ENCODE measurements at regions not wholly inside any gene's neighbourhood (a gene's known extent, or its start where the extent isn't known, plus 50 kb on each side); places are given as distances from the start of the nearest gene placed in this dataset.

GRCh38 chr1:38558055-38558454, 301.5 kb downstream of the RRAGC start:
- in situ Hi-C loops (cut with HindIII; ENCODE audit: low sequenced_read_pairs): loop anchor here (5.0 kb wide), 2 partner anchors 39 to 481 kb away; no protein-coding TSS in a partner anchor

GRCh38 chr1:38555594-38555993, 304.0 kb downstream of the RRAGC start:
- in situ Hi-C loops (cut with HindIII; ENCODE audit: low sequenced_read_pairs): loop anchor here (5.0 kb wide), 2 partner anchors 42 to 478 kb away; no protein-coding TSS in a partner anchor

- in situ Hi-C loops (cut with HindIII; ENCODE audit: low sequenced_read_pairs): loop anchor here (5.0 kb wide), 2 partner anchors 42 to 478 kb away; no protein-coding TSS in a partner anchor
Measured at GRCh38 chr1:38555130-38555529, 304.4 kb downstream of the RRAGC start.

GRCh38 chr1:38551318-38552307, 308.0 kb downstream of the RRAGC start:
- in situ Hi-C loops (cut with HindIII; ENCODE audit: low sequenced_read_pairs): no loop called here

GRCh38 chr1:38549191-38549590, 310.4 kb downstream of the RRAGC start:
- in situ Hi-C loops (cut with HindIII; ENCODE audit: low sequenced_read_pairs): loop anchor here (5.0 kb wide), 1 partner anchor 42 kb away; no protein-coding TSS in a partner anchor

GRCh38 chr1:38547321-38547720, 312.3 kb downstream of the RRAGC start:
- in situ Hi-C loops (cut with HindIII; ENCODE audit: low sequenced_read_pairs): loop anchor here (5.0 kb wide), 1 partner anchor 40 kb away; no protein-coding TSS in a partner anchor

GRCh38 chr1:38546636-38547035, 312.9 kb downstream of the RRAGC start:
- in situ Hi-C loops (cut with HindIII; ENCODE audit: low sequenced_read_pairs): loop anchor here (5.0 kb wide), 1 partner anchor 39 kb away; no protein-coding TSS in a partner anchor

- in situ Hi-C loops (cut with HindIII; ENCODE audit: low sequenced_read_pairs): no loop called here
Measured at GRCh38 chr1:38541223-38541622, 318.3 kb downstream of the RRAGC start.

- in situ Hi-C loops (cut with HindIII; ENCODE audit: low sequenced_read_pairs): no loop called here
Measured at GRCh38 chr1:38539931-38540330, 319.6 kb downstream of the RRAGC start.

GRCh38 chr1:38538834-38539233, 320.7 kb downstream of the RRAGC start:
- in situ Hi-C loops (cut with HindIII; ENCODE audit: low sequenced_read_pairs): no loop called here

GRCh38 chr1:38536089-38536488, 323.5 kb downstream of the RRAGC start:
- in situ Hi-C loops (cut with HindIII; ENCODE audit: low sequenced_read_pairs): no loop called here

- in situ Hi-C loops (cut with HindIII; ENCODE audit: low sequenced_read_pairs): no loop called here
Measured at GRCh38 chr1:38534473-38534823, 325.1 kb downstream of the RRAGC start.

GRCh38 chr1:38533772-38534472, 325.6 kb downstream of the RRAGC start:
- in situ Hi-C loops (cut with HindIII; ENCODE audit: low sequenced_read_pairs): no loop called here

- in situ Hi-C loops (cut with HindIII; ENCODE audit: low sequenced_read_pairs): no loop called here
Measured at GRCh38 chr1:38530957-38531356, 328.6 kb downstream of the RRAGC start.

- in situ Hi-C loops (cut with HindIII; ENCODE audit: low sequenced_read_pairs): no loop called here
Measured at GRCh38 chr1:38529946-38530345, 329.6 kb downstream of the RRAGC start.

- in situ Hi-C loops (cut with HindIII; ENCODE audit: low sequenced_read_pairs): no loop called here
Measured at GRCh38 chr1:38529391-38529790, 330.2 kb downstream of the RRAGC start.

GRCh38 chr1:38528623-38529022, 330.9 kb downstream of the RRAGC start:
- in situ Hi-C loops (cut with HindIII; ENCODE audit: low sequenced_read_pairs): no loop called here

GRCh38 chr1:38527373-38527966, 332.1 kb downstream of the RRAGC start:
- in situ Hi-C loops (cut with HindIII; ENCODE audit: low sequenced_read_pairs): no loop called here

- in situ Hi-C loops (cut with HindIII; ENCODE audit: low sequenced_read_pairs): no loop called here
Measured at GRCh38 chr1:38526046-38526445, 333.5 kb downstream of the RRAGC start.

- in situ Hi-C loops (cut with HindIII; ENCODE audit: low sequenced_read_pairs): no loop called here
Measured at GRCh38 chr1:38525343-38526043, 334.1 kb downstream of the RRAGC start.
